Left ventricle myocardium inferior (tissue), 1 donor: ENCODE measurements at regions not wholly inside any gene's neighbourhood (a gene's known extent, or its start where the extent isn't known, plus 50 kb on each side); places are given as distances from the start of the nearest gene placed in this dataset.

ENCODE experiments used
- DNase-seq: peaks from one replicate; pipeline ENCODE4 v3.0.0-alpha.2; 2020
- H3K27ac ChIP-seq: fragments of 200-600 bp; replicated peaks from 2 replicates; pipeline ENCODE4 v1.8.0; 2021
- H3K27me3 ChIP-seq: fragments of 200-600 bp; 2 replicates; pipeline ENCODE4 v1.8.0; 2021; ENCODE audit warnings: low read depth
- H3K36me3 ChIP-seq: fragments of 200-600 bp; 2 replicates; pipeline ENCODE4 v1.8.0; 2021
- H3K4me1 ChIP-seq: fragments of 200-600 bp; 2 replicates; pipeline ENCODE4 v1.8.0; 2021
- H3K4me3 ChIP-seq: fragments of 200-600 bp; 2 replicates; pipeline ENCODE4 v1.8.0; 2021; ENCODE audit warnings: mild to moderate bottlenecking, moderate library complexity
- H3K9me3 ChIP-seq: fragments of 200-600 bp; replicated peaks from 2 replicates; pipeline ENCODE4 v1.8.0; 2021
- intact Hi-C: fragments of 100-400 bp; cut with micrococcal nuclease; formaldehyde crosslinking; loops from one replicate; pipeline ENCODE4 v1.11.0; 2022
- TF ChIP-seq, protein P1 (sequence below): fragments of 200-600 bp; IDR thresholded peaks from 2 replicates; pipeline ENCODE4 v1.8.0; 2021; ENCODE audit warnings: antibody characterized with exemption, mild to moderate bottlenecking, borderline replicate concordance
- donor health status: DM: no; HTN: yes; CAD: no; lungs with severe emphysema.

DNA sequence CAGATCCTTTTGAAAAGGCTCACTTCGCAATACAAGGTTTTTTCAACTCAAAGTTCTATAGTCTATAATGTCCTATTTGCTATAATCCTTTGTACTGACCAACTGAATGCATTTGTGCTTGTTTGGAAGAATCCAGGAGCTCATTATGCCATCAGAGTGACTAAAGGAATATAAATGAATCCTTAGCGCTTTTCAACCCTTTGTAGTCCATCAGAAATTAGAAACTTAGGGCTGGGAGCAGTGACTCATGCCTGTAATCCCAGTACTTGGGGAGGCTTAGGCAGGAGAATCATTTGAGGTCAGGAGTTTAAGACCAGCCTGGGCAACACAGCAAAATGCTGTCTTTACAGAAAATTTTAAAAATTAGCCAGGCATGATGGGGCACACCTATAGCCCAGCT, 330.2 kb upstream of the CHAC2 start:
- no peak overlapping the region for H3K27ac ChIP-seq
- intact Hi-C loops = no loop called here
- H3K4me3 ChIP-seq = no peak overlapping the region
- DNase-seq = no peak
- no peaks in the 10 kb centered on the region for H3K36me3 ChIP-seq
- no peaks in the 10 kb centered on the region for H3K27me3 ChIP-seq
- peaks cover 8% of the 10 kb centered on the region for H3K4me1 ChIP-seq
- TF ChIP-seq, protein P1, sequence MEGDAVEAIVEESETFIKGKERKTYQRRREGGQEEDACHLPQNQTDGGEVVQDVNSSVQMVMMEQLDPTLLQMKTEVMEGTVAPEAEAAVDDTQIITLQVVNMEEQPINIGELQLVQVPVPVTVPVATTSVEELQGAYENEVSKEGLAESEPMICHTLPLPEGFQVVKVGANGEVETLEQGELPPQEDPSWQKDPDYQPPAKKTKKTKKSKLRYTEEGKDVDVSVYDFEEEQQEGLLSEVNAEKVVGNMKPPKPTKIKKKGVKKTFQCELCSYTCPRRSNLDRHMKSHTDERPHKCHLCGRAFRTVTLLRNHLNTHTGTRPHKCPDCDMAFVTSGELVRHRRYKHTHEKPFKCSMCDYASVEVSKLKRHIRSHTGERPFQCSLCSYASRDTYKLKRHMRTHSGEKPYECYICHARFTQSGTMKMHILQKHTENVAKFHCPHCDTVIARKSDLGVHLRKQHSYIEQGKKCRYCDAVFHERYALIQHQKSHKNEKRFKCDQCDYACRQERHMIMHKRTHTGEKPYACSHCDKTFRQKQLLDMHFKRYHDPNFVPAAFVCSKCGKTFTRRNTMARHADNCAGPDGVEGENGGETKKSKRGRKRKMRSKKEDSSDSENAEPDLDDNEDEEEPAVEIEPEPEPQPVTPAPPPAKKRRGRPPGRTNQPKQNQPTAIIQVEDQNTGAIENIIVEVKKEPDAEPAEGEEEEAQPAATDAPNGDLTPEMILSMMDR = no peak
- no peaks in the 10 kb centered on the region for H3K9me3 ChIP-seq

DNA sequence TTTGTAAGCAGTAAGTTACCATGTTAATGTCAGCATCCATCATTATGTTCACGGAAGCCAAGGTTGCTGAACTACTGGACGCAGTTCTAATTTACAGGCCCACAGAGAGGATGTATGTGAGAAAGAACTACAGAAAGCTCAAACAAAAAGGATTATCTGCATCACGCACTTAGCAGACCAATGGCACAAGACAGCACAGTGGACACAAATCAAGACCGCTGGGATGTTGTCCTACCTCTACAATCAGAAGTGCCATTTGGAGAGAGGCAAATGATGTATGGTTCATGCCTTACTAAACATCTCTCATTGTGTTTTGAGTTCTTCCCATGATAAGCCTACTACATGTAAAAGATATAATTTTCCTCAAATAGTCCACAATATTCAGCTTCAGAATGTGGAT, 330.7 kb upstream of the CHAC2 start:
- Histone ChIP-seq H3K4me3 (no peak overlapping the region), H3K9me3 (no peaks in the 10 kb centered on the region), H3K27me3 (no peaks in the 10 kb centered on the region), H3K4me1 (peaks cover 8% of the 10 kb centered on the region), H3K27ac (no peak overlapping the region), H3K36me3 (no peaks in the 10 kb centered on the region)
- intact Hi-C loops = no loop called here
- TF ChIP-seq, protein P1 = no peak
- DNase-seq = no peak

DNA sequence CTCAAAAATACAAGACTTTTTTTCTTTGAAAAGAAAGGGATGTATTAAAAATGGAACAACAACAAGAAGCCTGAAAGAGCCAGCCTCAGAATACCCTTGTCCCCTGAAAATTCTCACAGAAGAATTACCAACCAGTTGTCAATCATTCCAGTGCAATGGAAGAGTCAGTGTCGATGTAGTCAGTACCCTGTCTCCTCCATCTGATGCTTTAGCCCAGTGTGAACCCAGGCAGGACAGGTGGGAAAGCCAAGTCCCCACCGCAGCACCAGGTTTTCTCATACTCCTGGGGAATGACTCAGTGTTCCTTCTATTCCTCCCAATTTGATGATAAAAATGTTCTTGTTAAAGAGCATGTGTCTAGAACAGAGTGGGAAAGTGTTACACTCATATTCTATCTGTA, 332.0 kb upstream of the CHAC2 start:
- no peak for DNase-seq
- intact Hi-C loops = no loop called here
- Histone ChIP-seq H3K4me1 (peaks cover 8% of the 10 kb centered on the region), H3K27me3 (no peaks in the 10 kb centered on the region), H3K36me3 (no peaks in the 10 kb centered on the region), H3K27ac (no peak overlapping the region), H3K4me3 (no peak overlapping the region), H3K9me3 (no peaks in the 10 kb centered on the region)
- TF ChIP-seq, protein P1 = no peak

DNA sequence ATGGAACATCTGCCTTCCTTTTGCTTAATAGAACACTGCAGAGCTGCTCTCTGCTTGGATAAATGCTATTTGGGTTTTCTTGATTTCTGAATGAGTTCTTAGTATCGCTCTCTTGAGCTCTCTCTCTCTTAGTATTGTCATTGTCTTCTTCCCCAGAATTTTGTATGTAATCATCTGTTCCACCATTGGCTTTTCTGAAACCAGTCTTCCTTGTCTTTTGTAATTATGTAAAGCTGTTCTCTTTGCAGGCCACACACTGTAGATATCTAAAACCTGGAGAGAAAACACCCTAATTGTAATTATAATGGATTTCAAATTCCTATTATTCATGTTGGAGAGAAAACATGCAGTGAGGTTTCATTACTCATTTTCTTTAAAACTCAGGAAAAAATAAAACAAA, 333.1 kb upstream of the CHAC2 start:
- DNase-seq = no peak
- TF ChIP-seq, protein P1 = no peak
- Histone ChIP-seq H3K36me3 (no peaks in the 10 kb centered on the region), H3K27ac (no peak overlapping the region), H3K9me3 (no peaks in the 10 kb centered on the region), H3K4me3 (no peak overlapping the region), H3K27me3 (no peaks in the 10 kb centered on the region), H3K4me1 (peaks cover 8% of the 10 kb centered on the region)
- intact Hi-C loops = no loop called here

DNA sequence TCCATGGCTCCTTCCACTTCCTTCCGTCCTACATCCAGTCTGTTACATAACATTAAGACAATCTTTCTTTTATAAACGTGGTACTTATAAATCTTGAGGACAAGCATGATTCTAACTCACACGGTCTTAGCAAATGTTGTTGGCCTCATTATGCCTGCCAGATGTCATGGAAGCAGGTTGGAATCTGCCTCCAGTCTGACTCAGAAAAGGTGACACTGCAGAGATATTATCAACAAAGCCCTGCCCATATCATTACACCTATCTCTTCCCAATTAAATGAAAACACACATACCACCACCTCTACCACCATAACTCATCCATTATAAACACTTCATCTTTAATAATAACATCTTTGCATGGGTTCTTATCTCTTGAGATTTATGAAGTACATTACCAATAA, 334.7 kb upstream of the CHAC2 start:
- Histone ChIP-seq H3K9me3 (no peaks in the 10 kb centered on the region), H3K27ac (no peak overlapping the region), H3K4me3 (no peak overlapping the region), H3K27me3 (no peaks in the 10 kb centered on the region), H3K4me1 (peaks cover 1% of the 10 kb centered on the region), H3K36me3 (no peaks in the 10 kb centered on the region)
- no peak for DNase-seq
- TF ChIP-seq, protein P1 = no peak
- intact Hi-C loops = no loop called here

DNA sequence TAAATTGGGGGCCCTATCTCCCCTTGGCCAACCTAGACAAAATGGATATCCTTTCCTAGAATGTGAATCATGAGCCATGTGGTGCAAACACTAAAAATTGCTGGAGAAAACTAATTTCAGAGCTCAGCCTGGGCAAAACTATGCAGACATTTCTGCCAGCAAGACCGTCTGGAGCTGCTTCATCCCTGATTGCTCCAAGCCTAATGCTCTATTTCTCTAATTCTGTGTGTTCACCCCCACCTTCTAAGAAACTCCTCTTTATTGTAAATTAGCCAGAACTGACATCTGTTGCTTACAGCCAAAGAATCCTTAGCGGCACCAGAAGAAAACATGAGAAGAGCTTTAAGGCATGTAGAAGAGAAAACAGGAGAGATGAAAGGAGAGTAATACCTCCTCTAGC, 337.7 kb upstream of the CHAC2 start:
- intact Hi-C loops = loop anchor here (10.0 kb wide), 1 partner anchor 285 kb away; no protein-coding TSS in a partner anchor
- no peak overlapping the region for H3K4me3 ChIP-seq
- H3K27ac ChIP-seq = no peak overlapping the region
- no peaks in the 10 kb centered on the region for H3K9me3 ChIP-seq
- DNase-seq = no peak
- TF ChIP-seq, protein P1 = no peak
- H3K36me3 ChIP-seq = no peaks in the 10 kb centered on the region
- no peaks in the 10 kb centered on the region for H3K4me1 ChIP-seq
- no peaks in the 10 kb centered on the region for H3K27me3 ChIP-seq
